ENCODE measurements at regions not wholly inside any gene's neighbourhood (a gene's known extent, or its start where the extent isn't known, plus 50 kb on each side); places are given as distances from the start of the nearest gene placed in this dataset.

DNA sequence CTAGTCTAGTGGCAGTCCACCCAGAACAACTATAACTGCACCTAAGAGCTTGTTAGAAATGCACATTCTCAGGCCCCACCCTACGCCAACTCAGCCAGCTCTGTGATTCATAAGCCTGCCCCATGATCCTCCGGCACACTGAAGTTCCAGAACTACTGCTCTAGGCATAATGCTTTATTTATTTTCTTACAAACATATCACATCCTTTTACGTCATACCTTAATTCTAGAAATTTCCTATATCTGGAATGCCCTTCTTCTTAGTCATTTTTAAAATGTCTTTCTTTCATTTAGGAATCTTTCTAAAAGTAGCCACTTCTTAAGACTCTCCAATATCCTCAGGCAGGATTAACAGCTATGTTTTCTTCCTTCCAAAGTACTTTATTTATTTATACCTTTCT, 480.1 kb downstream of the INHBA start:
- Histone ChIP-seq H3K4me2 (no peak overlapping the region), H3K4me1 (no peaks in the 10 kb centered on the region), H3K9me3 (no peaks in the 10 kb centered on the region), H3K27ac (no peak overlapping the region), H3K4me3 (no peak overlapping the region)
- FAIRE-seq: no peak
- POLR2A ChIA-PET: no interaction called here
- TF ChIP-seq, protein P1, sequence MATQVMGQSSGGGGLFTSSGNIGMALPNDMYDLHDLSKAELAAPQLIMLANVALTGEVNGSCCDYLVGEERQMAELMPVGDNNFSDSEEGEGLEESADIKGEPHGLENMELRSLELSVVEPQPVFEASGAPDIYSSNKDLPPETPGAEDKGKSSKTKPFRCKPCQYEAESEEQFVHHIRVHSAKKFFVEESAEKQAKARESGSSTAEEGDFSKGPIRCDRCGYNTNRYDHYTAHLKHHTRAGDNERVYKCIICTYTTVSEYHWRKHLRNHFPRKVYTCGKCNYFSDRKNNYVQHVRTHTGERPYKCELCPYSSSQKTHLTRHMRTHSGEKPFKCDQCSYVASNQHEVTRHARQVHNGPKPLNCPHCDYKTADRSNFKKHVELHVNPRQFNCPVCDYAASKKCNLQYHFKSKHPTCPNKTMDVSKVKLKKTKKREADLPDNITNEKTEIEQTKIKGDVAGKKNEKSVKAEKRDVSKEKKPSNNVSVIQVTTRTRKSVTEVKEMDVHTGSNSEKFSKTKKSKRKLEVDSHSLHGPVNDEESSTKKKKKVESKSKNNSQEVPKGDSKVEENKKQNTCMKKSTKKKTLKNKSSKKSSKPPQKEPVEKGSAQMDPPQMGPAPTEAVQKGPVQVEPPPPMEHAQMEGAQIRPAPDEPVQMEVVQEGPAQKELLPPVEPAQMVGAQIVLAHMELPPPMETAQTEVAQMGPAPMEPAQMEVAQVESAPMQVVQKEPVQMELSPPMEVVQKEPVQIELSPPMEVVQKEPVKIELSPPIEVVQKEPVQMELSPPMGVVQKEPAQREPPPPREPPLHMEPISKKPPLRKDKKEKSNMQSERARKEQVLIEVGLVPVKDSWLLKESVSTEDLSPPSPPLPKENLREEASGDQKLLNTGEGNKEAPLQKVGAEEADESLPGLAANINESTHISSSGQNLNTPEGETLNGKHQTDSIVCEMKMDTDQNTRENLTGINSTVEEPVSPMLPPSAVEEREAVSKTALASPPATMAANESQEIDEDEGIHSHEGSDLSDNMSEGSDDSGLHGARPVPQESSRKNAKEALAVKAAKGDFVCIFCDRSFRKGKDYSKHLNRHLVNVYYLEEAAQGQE (IDR thresholded peaks at IDR 0.05): no peak
- no peak for TF ChIP-seq RFX5 (IDR thresholded peaks at IDR 0.05)
- TF ChIP-seq CBX8 (IDR thresholded peaks at IDR 0.05): no peak
- no peak for TF ChIP-seq SMC3 (IDR thresholded peaks at IDR 0.05)
- TF ChIP-seq SREBF2 (IDR thresholded peaks at IDR 0.05): no peak
- no peak for TF ChIP-seq HDAC2 (IDR thresholded peaks at IDR 0.05)
- TF ChIP-seq CHD4 (IDR thresholded peaks at IDR 0.05; ENCODE audit: borderline replicate concordance): no peak
- TF ChIP-seq, protein P2, sequence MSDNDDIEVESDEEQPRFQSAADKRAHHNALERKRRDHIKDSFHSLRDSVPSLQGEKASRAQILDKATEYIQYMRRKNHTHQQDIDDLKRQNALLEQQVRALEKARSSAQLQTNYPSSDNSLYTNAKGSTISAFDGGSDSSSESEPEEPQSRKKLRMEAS (IDR thresholded peaks at IDR 0.05): no peak
- TF ChIP-seq RNF2 (IDR thresholded peaks at IDR 0.05; ENCODE audit: borderline replicate concordance, low read depth): no peak
- no peak for TF ChIP-seq HOXB13 (CRISPR knock-in tag; IDR thresholded peaks at IDR 0.05; ENCODE audit: low read depth)
- TF ChIP-seq BHLHE40 (IDR thresholded peaks at IDR 0.05; ENCODE audit: low read depth, low read length): no peak
- no peak for TF ChIP-seq ZFP36 (IDR thresholded peaks at IDR 0.05; ENCODE audit: borderline replicate concordance, partially characterized antibody)
- no peak for TF ChIP-seq ESRRA (IDR thresholded peaks at IDR 0.05; ENCODE audit: borderline replicate concordance, low read length)
- TF ChIP-seq PHF8 (IDR thresholded peaks at IDR 0.05; ENCODE audit: borderline replicate concordance, low read depth): no peak
- no peak for TF ChIP-seq RCOR1 (IDR thresholded peaks at IDR 0.05; ENCODE audit: low read depth, low read length)
- no peak for TF ChIP-seq EHMT2 (IDR thresholded peaks at IDR 0.05; ENCODE audit: low read depth)
- no peak for TF ChIP-seq MYC (IDR thresholded peaks at IDR 0.05; ENCODE audit: borderline replicate concordance, low read length)
- no peak for TF ChIP-seq NFE2L2 (conservative IDR thresholded peaks at IDR 0.05; ENCODE audit: low read length)
- TF ChIP-seq, protein P3, sequence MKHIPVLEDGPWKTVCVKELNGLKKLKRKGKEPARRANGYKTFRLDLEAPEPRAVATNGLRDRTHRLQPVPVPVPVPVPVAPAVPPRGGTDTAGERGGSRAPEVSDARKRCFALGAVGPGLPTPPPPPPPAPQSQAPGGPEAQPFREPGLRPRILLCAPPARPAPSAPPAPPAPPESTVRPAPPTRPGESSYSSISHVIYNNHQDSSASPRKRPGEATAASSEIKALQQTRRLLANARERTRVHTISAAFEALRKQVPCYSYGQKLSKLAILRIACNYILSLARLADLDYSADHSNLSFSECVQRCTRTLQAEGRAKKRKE (CRISPR knock-in tag; IDR thresholded peaks at IDR 0.05; ENCODE audit: low read depth): no peak
- WGBS (ENCODE audit: missing lambda C conversion rate): 37% methylated on average over 3 of the region's 3 CpGs
- CTCF ChIA-PET: interaction anchor here (1.1 kb wide), 1 partner anchor 9 kb away, joined by 3 read pairs; no protein-coding TSS in a partner anchor
- ATAC-seq: no peak
- no peak for DNase-seq (ENCODE audit: low read depth in 1 of 2, low spot score in 1 of 2)

DNA sequence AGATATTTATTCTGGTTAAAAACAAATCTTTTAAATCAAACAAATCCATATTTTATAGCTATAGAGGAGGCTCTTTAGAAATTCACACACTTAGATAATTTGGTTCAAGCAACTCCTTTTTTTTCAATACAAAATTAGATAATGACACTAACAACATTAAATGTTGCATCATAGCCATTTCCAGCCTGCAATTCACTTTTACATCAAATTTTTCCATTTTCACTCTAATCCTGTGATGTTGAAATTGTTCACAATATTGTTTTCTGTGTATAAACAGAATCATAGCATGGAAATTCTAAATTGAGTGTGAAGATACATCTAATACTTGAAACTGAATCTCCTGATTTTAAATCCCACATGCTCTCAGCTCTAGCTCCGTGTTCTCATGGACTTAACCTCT, 482.6 kb downstream of the INHBA start:
- Histone ChIP-seq H3K4me3 (no peak overlapping the region), H3K27ac (no peak overlapping the region), H3K4me1 (no peaks in the 10 kb centered on the region), H3K4me2 (no peak overlapping the region), H3K9me3 (no peaks in the 10 kb centered on the region)
- POLR2A ChIA-PET: no interaction called here
- ATAC-seq (no peak), FAIRE-seq (no peak), DNase-seq (ENCODE audit: low read depth in 1 of 2, low spot score in 1 of 2) (no peak)
- 8% methylated on average over 1 of the region's 1 CpG for WGBS (ENCODE audit: missing lambda C conversion rate)
- CTCF ChIA-PET: interaction anchor here (1.0 kb wide), 1 partner anchor 16 kb away, joined by 3 read pairs; no protein-coding TSS in a partner anchor
- TF ChIP-seq ZSCAN20 (CRISPR knock-in tag; IDR thresholded peaks at IDR 0.05) (no peak), ZC3H11A (IDR thresholded peaks at IDR 0.05) (no peak), KDM1A (IDR thresholded peaks at IDR 0.05; ENCODE audit: low read depth) (no peak), EP300 (IDR thresholded peaks at IDR 0.05) (no peak), SMC3 (IDR thresholded peaks at IDR 0.05) (no peak), NPAS2 (CRISPR knock-in tag; IDR thresholded peaks at IDR 0.05; ENCODE audit: borderline replicate concordance) (no peak), HOXB5 (CRISPR knock-in tag; IDR thresholded peaks at IDR 0.05) (no peak), NFE2L2 (conservative IDR thresholded peaks at IDR 0.05; ENCODE audit: low read length) (no peak), RCOR1 (IDR thresholded peaks at IDR 0.05; ENCODE audit: low read depth, low read length) (no peak), JUN (IDR thresholded peaks at IDR 0.05) (no peak), RNF2 (IDR thresholded peaks at IDR 0.05; ENCODE audit: borderline replicate concordance, low read depth) (no peak), CHD4 (IDR thresholded peaks at IDR 0.05; ENCODE audit: borderline replicate concordance) (no peak), MAZ (IDR thresholded peaks at IDR 0.05; ENCODE audit: borderline replicate concordance, low read depth, low read length) (no peak)
- TF ChIP-seq, protein P4, sequence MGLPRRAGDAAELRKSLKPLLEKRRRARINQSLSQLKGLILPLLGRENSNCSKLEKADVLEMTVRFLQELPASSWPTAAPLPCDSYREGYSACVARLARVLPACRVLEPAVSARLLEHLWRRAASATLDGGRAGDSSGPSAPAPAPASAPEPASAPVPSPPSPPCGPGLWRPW (IDR thresholded peaks at IDR 0.05): no peak
- TF ChIP-seq, protein P5, sequence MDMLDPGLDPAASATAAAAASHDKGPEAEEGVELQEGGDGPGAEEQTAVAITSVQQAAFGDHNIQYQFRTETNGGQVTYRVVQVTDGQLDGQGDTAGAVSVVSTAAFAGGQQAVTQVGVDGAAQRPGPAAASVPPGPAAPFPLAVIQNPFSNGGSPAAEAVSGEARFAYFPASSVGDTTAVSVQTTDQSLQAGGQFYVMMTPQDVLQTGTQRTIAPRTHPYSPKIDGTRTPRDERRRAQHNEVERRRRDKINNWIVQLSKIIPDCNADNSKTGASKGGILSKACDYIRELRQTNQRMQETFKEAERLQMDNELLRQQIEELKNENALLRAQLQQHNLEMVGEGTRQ (IDR thresholded peaks at IDR 0.05): no peak

Data from A549 (cell line).